ENCODE measurements at regions not wholly inside any gene's neighbourhood (a gene's known extent, or its start where the extent isn't known, plus 50 kb on each side); places are given as distances from the start of the nearest gene placed in this dataset.

DNA sequence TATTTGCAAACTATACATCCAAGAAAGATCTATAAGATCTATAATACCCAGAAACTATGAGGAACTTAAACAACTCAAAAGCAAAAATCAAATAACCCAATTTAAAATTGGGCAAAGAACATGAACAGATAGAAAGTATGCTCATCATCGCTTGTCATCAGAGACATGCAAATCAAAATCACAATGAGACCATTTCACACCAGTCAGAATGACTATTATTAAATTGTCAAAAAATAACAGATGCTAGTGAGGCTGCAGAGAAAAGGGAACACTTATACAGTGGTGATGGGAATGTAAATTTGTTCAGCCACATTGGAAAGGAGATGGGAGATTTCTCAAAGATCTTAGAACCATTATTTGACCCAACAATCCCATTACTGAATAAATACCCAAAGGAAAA, 1451.7 kb upstream of the ADGRL3 start (continued):
- TF ChIP-seq LCORL (IDR thresholded peaks at IDR 0.05) (no peak), LCORL (CRISPR knock-in tag; IDR thresholded peaks at IDR 0.05) (no peak)
- TF ChIP-seq, protein P1, sequence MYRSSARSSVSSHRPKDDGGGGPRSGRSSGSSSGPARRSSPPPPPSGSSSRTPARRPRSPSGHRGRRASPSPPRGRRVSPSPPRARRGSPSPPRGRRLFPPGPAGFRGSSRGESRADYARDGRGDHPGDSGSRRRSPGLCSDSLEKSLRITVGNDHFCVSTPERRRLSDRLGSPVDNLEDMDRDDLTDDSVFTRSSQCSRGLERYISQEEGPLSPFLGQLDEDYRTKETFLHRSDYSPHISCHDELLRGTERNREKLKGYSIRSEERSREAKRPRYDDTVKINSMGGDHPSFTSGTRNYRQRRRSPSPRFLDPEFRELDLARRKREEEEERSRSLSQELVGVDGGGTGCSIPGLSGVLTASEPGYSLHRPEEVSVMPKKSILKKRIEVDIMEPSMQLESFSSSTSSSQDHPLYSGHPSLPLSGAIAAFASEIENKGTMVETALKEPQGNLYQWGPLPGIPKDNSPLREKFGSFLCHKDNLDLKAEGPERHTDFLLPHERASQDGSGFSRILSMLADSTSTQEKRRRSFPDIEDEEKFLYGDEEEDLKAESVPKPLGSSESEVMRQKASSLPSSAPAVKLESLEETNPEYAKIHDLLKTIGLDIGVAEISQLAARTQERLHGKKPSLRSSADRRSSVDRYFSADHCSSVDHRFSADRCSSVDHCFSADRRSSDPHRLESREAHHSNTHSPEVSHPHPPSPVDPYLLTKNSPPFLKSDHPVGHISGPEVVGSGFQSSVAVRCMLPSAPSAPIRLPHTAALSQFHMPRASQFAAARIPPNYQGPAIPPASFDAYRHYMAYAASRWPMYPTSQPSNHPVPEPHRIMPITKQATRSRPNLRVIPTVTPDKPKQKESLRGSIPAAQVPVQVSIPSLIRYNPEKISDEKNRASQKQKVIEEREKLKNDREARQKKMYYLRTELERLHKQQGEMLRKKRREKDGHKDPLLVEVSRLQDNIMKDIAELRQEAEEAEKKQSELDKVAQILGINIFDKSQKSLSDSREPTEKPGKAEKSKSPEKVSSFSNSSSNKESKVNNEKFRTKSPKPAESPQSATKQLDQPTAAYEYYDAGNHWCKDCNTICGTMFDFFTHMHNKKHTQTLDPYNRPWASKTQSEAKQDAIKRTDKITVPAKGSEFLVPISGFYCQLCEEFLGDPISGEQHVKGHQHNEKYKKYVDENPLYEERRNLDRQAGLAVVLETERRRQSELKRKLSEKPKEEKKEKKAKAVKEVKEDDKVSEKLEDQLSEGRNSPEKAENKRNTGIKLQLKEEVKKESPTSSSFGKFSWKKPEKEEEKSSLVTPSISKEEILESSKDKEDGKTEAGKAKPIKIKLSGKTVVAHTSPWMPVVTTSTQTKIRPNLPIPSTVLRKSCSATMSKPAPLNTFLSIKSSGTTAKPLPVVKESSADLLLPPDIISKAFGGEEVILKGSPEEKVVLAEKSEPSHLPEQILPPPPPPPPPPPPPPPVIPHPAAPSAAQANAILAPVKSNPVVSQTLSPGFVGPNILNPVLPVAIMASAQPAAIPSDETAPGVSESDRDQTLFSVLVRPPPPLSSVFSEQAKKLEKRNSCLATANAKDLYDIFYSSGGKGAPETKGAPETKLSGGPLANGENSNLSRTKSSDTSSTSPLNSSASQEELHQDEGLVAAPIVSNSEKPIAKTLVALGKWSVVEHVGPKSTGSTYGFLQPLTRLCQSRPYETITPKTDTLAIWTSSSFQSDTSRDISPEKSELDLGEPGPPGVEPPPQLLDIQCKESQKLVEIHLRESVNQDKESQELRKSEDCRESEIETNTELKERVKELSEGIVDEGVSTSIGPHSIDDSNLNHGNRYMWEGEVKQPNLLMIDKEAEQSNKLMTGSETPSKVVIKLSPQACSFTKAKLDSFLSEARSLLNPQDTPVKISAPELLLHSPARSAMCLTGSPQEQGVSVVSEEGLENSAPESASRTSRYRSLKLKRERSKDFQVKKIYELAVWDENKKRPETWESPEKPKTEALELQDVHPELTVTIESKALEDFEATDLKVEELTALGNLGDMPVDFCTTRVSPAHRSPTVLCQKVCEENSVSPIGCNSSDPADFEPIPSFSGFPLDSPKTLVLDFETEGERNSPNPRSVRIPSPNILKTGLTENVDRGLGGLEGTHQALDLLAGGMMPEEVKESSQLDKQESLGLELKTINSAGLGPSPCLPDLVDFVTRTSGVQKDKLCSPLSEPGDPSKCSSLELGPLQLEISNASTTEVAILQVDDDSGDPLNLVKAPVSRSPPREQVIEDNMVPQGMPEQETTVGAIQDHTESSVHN (CRISPR knock-in tag; IDR thresholded peaks at IDR 0.05), result no peak

DNA sequence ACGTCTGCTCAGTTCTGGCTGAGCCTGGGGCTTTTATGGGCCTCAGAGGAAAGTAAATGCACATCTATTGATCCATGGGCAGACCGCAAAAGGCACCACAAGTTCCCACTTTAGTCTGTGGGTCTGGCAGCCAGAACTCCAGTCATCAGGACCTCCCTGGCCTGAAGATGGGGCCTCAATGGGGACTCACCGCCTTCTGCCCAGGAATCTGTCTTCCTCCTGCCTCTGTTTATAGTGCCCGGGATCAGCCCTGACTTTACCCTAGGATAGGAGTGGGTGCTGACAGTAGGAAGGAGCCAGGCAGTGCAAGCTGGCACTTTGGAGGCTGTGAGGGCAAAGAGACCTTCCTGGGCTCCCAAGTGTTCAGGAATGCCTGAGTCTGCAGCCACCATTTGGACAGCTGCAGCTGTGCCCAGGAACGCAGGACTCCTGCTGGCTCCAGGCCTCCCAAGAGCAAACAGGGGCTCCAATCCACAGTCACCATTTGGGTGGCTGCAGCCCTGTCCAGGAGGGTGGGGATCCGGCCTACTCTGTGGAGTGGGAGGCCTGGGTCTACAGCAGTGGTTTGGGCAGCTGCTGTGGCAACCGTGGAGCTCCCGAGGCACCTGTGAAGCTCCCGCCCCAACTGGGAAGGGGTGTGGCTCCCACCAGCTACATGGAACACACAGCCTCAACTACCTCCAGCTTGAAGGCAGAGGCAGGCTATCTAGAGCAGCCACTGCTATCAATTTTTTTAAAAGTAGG, 1440.9 kb upstream of the ADGRL3 start:
- Histone ChIP-seq H3K36me3 (replicated peaks in 1 of 2; ENCODE audit: control insufficient read depth in 1 of 2, insufficient read depth in 2 of 2, low read length in 2 of 2) (no peaks in the 10 kb centered on the region), H3K79me2 (ENCODE audit: insufficient read depth, low read length) (no peaks in the 10 kb centered on the region), H3K9me3 (ENCODE audit: low read length) (no peaks in the 10 kb centered on the region), H4K20me1 (ENCODE audit: insufficient read depth, low read length) (no peaks in the 10 kb centered on the region), H3K4me3 (replicated peaks in 1 of 3; ENCODE audit: insufficient read depth in 1 of 3, low read depth in 2 of 3, low read length in 3 of 3) (no peak overlapping the region), H3K4me1 (ENCODE audit: insufficient read depth, low read length) (no peaks in the 10 kb centered on the region), H3K9ac (ENCODE audit: insufficient read depth, low read depth, low read length) (no peak overlapping the region), H3K27ac (ENCODE audit: extremely low read length, insufficient read depth, low read length) (no peak overlapping the region), H3K4me2 (ENCODE audit: low read depth, low read length) (no peak overlapping the region), H3K27me3 (ENCODE audit: control insufficient read depth in 1 of 2, insufficient read depth in 2 of 2, low read length in 2 of 2) (no peaks in the 10 kb centered on the region), H2AFZ (ENCODE audit: low read length) (no peak overlapping the region)
- ChIA-PET POLR2A (no interaction called here), CTCF (ENCODE audit: low intra/inter-chr PET ratio, low total read pairs) (no interaction called here)
- in situ Hi-C loops (cut with HindIII; ENCODE audit: extremely low pct_ligation_motif_present, low pct_unique_long_range_greater_than_20kb), result no loop called here
- no TSS peak for BruUV-seq (replicated peaks)
- FAIRE-seq, result no peak
- DNase-seq (ENCODE audit: low spot score), result no peak
- no peak; the same call in 2 of the 3 replicates for ATAC-seq
- intact Hi-C loops (cut with micrococcal nuclease; ENCODE audit: unreplicated experiment), result no loop called here
- 27% methylated on average over 3 of the region's 9 CpGs for WGBS (ENCODE audit: low lambda C conversion rate)
- TF ChIP-seq ZNF839 (CRISPR knock-in tag; IDR thresholded peaks at IDR 0.05; ENCODE audit: borderline replicate concordance) (no peak), ZNF614 (CRISPR knock-in tag; IDR thresholded peaks at IDR 0.05; ENCODE audit: borderline replicate concordance) (no peak), NR2F2 (IDR thresholded peaks at IDR 0.05; ENCODE audit: borderline replicate concordance, low read depth) (no peak), ATRX (CRISPR knock-in tag; IDR thresholded peaks at IDR 0.05; ENCODE audit: borderline replicate concordance) (no peak), ZNF260 (CRISPR knock-in tag; IDR thresholded peaks at IDR 0.05; ENCODE audit: borderline replicate concordance, low read depth) (no peak)
- TF ChIP-seq, protein P2, sequence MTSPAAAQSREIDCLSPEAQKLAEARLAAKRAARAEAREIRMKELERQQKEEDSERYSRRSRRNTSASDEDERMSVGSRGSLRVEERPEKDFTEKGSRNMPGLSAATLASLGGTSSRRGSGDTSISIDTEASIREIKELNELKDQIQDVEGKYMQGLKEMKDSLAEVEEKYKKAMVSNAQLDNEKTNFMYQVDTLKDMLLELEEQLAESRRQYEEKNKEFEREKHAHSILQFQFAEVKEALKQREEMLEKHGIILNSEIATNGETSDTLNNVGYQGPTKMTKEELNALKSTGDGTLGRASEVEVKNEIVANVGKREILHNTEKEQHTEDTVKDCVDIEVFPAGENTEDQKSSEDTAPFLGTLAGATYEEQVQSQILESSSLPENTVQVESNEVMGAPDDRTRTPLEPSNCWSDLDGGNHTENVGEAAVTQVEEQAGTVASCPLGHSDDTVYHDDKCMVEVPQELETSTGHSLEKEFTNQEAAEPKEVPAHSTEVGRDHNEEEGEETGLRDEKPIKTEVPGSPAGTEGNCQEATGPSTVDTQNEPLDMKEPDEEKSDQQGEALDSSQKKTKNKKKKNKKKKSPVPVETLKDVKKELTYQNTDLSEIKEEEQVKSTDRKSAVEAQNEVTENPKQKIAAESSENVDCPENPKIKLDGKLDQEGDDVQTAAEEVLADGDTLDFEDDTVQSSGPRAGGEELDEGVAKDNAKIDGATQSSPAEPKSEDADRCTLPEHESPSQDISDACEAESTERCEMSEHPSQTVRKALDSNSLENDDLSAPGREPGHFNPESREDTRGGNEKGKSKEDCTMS (CRISPR knock-in tag; conservative IDR thresholded peaks at IDR 0.05), result no peak
- TF ChIP-seq, protein P3, sequence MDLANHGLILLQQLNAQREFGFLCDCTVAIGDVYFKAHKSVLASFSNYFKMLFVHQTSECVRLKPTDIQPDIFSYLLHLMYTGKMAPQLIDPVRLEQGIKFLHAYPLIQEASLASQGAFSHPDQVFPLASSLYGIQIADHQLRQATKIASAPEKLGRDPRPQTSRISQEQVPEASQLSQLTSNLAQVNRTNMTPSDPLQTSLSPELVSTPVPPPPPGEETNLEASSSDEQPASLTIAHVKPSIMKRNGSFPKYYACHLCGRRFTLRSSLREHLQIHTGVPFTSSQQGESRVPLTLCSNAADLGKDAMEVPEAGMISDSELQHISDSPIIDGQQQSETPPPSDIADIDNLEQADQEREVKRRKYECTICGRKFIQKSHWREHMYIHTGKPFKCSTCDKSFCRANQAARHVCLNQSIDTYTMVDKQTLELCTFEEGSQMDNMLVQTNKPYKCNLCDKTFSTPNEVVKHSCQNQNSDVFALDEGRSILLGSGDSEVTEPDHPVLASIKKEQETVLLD (CRISPR knock-in tag; IDR thresholded peaks at IDR 0.05; ENCODE audit: low read depth), result no peak
